Activated T-cell treated with anti-CD3 and anti-CD28 coated beads, Interleukin-2, amount 50 U/mL, for 4 hours (primary cell): ENCODE measurements at regions not wholly inside any gene's neighbourhood (a gene's known extent, or its start where the extent isn't known, plus 50 kb on each side); places are given as distances from the start of the nearest gene placed in this dataset.

ENCODE experiments used
- ATAC-seq, 2 donors: fragments of 200-7000 bp; cut with Tn5 transposase; one replicate each; pipeline ENCODE4 v1.10.0; 2021
- DNase-seq: peaks from one replicate; pipeline ENCODE4 v3.0.0-alpha.2; 2020
- H3K27me3 Mint-ChIP-seq: one replicate; pipeline ENCODE4 v1.8.0; 2021; ENCODE audit warnings: low read depth, mixed read lengths
- H3K36me3 Mint-ChIP-seq: one replicate; pipeline ENCODE4 v1.8.0; 2022; ENCODE audit warnings: mixed read lengths; ENCODE audit not compliant: insufficient read depth
- H3K4me1 Mint-ChIP-seq: one replicate; pipeline ENCODE4 v1.8.0; 2021; ENCODE audit warnings: low read depth, mixed read lengths
- H3K4me3 Mint-ChIP-seq: one replicate; pipeline ENCODE4 v1.8.0; 2021; ENCODE audit warnings: mild to moderate bottlenecking, moderate library complexity, mixed read lengths
- H3K9me3 Mint-ChIP-seq: one replicate; pipeline ENCODE4 v1.8.0; 2021; ENCODE audit warnings: mixed read lengths

GRCh38 chr18:25650201-25650941 is 298.4 kb upstream of the ZNF521 start:
- no peak overlapping the region for H3K4me3 Mint-ChIP-seq
- DNase-seq, result no peak
- no peaks in the 10 kb centered on the region for H3K36me3 Mint-ChIP-seq
- no peaks in the 10 kb centered on the region for H3K4me1 Mint-ChIP-seq
- H3K9me3 Mint-ChIP-seq, result peaks cover 4% of the 10 kb centered on the region
- ATAC-seq, result no peak
- H3K27me3 Mint-ChIP-seq, result peaks cover 2% of the 10 kb centered on the region

GRCh38 chr18:25648716-25649260 is 296.8 kb upstream of the ZNF521 start:
- ATAC-seq (no peak), DNase-seq (no peak)
- Mint-ChIP-seq H3K27me3 (no peaks in the 10 kb centered on the region), H3K36me3 (no peaks in the 10 kb centered on the region), H3K4me1 (no peaks in the 10 kb centered on the region), H3K9me3 (no peaks in the 10 kb centered on the region), H3K4me3 (no peak overlapping the region)

- no peaks in the 10 kb centered on the region for H3K27me3 Mint-ChIP-seq
- H3K4me3 Mint-ChIP-seq, result no peak overlapping the region
- H3K36me3 Mint-ChIP-seq, result no peaks in the 10 kb centered on the region
- ATAC-seq (no peak), DNase-seq (no peak)
- H3K9me3 Mint-ChIP-seq, result no peaks in the 10 kb centered on the region
- H3K4me1 Mint-ChIP-seq, result no peaks in the 10 kb centered on the region
Measured at GRCh38 chr18:25647404-25647803, 295.4 kb upstream of the ZNF521 start.

- Mint-ChIP-seq H3K9me3 (no peaks in the 10 kb centered on the region), H3K36me3 (no peaks in the 10 kb centered on the region)
Measured at GRCh38 chr18:25646971-25647370, 295.0 kb upstream of the ZNF521 start.

GRCh38 chr18:25639596-25639995 is 287.6 kb upstream of the ZNF521 start:
- DNase-seq (no peak), ATAC-seq (no peak)
- no peaks in the 10 kb centered on the region for H3K9me3 Mint-ChIP-seq
- no peaks in the 10 kb centered on the region for H3K4me1 Mint-ChIP-seq
- no peaks in the 10 kb centered on the region for H3K36me3 Mint-ChIP-seq
- no peaks in the 10 kb centered on the region for H3K27me3 Mint-ChIP-seq
- no peak overlapping the region for H3K4me3 Mint-ChIP-seq

More at GRCh38 chr18:25646971-25647370, 295.0 kb upstream of the ZNF521 start:
- Mint-ChIP-seq H3K27me3 (no peaks in the 10 kb centered on the region), H3K4me3 (no peak overlapping the region), H3K4me1 (no peaks in the 10 kb centered on the region)
- DNase-seq, result no peak
- ATAC-seq, result no peak

GRCh38 chr18:25633563-25633962 is 281.6 kb upstream of the ZNF521 start:
- no peaks in the 10 kb centered on the region for H3K9me3 Mint-ChIP-seq
- H3K36me3 Mint-ChIP-seq, result no peaks in the 10 kb centered on the region

GRCh38 chr18:25630682-25631081 is 278.7 kb upstream of the ZNF521 start:
- Mint-ChIP-seq H3K4me3 (no peak overlapping the region), H3K27me3 (peaks cover 4% of the 10 kb centered on the region), H3K36me3 (peaks cover 1% of the 10 kb centered on the region), H3K9me3 (peaks cover 10% of the 10 kb centered on the region), H3K4me1 (no peaks in the 10 kb centered on the region)
- DNase-seq (no peak), ATAC-seq (no peak)

More at GRCh38 chr18:25633563-25633962, 281.6 kb upstream of the ZNF521 start:
- no peak for ATAC-seq
- Mint-ChIP-seq H3K4me3 (no peak overlapping the region), H3K27me3 (no peaks in the 10 kb centered on the region), H3K4me1 (no peaks in the 10 kb centered on the region)
- no peak for DNase-seq

GRCh38 chr18:25621682-25622081 is 269.7 kb upstream of the ZNF521 start:
- ATAC-seq, result no peak
- Mint-ChIP-seq H3K36me3 (peaks cover 1% of the 10 kb centered on the region), H3K9me3 (peaks cover 37% of the 10 kb centered on the region), H3K27me3 (peaks cover 4% of the 10 kb centered on the region), H3K4me1 (no peaks in the 10 kb centered on the region), H3K4me3 (no peak overlapping the region)
- no peak for DNase-seq

- Mint-ChIP-seq H3K9me3 (peaks cover 33% of the 10 kb centered on the region), H3K36me3 (no peaks in the 10 kb centered on the region), H3K4me3 (no peak overlapping the region), H3K27me3 (peaks cover under 1% of the 10 kb centered on the region), H3K4me1 (no peaks in the 10 kb centered on the region)
- ATAC-seq (no peak), DNase-seq (no peak)
Measured at GRCh38 chr18:25621144-25621543, 269.2 kb upstream of the ZNF521 start.

GRCh38 chr18:25614168-25614567 is 262.2 kb upstream of the ZNF521 start:
- H3K9me3 Mint-ChIP-seq, result peaks cover 3% of the 10 kb centered on the region
- no peak for ATAC-seq
- H3K4me3 Mint-ChIP-seq, result no peak overlapping the region

GRCh38 chr18:25612466-25612865 is 260.5 kb upstream of the ZNF521 start:
- no peak for ATAC-seq
- Mint-ChIP-seq H3K27me3 (no peaks in the 10 kb centered on the region), H3K9me3 (peaks cover 3% of the 10 kb centered on the region), H3K36me3 (no peaks in the 10 kb centered on the region), H3K4me1 (no peaks in the 10 kb centered on the region), H3K4me3 (no peak overlapping the region)
- no peak for DNase-seq

More at GRCh38 chr18:25614168-25614567, 262.2 kb upstream of the ZNF521 start:
- H3K36me3 Mint-ChIP-seq, result no peaks in the 10 kb centered on the region
- no peaks in the 10 kb centered on the region for H3K27me3 Mint-ChIP-seq
- no peaks in the 10 kb centered on the region for H3K4me1 Mint-ChIP-seq
- DNase-seq, result no peak

- no peak for DNase-seq
- Mint-ChIP-seq H3K36me3 (no peaks in the 10 kb centered on the region), H3K4me3 (no peak overlapping the region), H3K27me3 (no peaks in the 10 kb centered on the region), H3K4me1 (no peaks in the 10 kb centered on the region), H3K9me3 (peaks cover 3% of the 10 kb centered on the region)
- ATAC-seq, result no peak
Measured at GRCh38 chr18:25608091-25608490, 256.1 kb upstream of the ZNF521 start.

- Mint-ChIP-seq H3K27me3 (peaks cover 5% of the 10 kb centered on the region), H3K4me1 (no peaks in the 10 kb centered on the region)
- no peak for ATAC-seq
Measured at GRCh38 chr18:25604894-25605597, 253.1 kb upstream of the ZNF521 start.

GRCh38 chr18:25604196-25604893 is 252.4 kb upstream of the ZNF521 start:
- DNase-seq (no peak), ATAC-seq (no peak)
- H3K4me3 Mint-ChIP-seq, result no peak overlapping the region
- no peaks in the 10 kb centered on the region for H3K4me1 Mint-ChIP-seq
- no peaks in the 10 kb centered on the region for H3K36me3 Mint-ChIP-seq
- no peaks in the 10 kb centered on the region for H3K9me3 Mint-ChIP-seq
- H3K27me3 Mint-ChIP-seq, result peaks cover 5% of the 10 kb centered on the region

More at GRCh38 chr18:25604894-25605597, 253.1 kb upstream of the ZNF521 start:
- Mint-ChIP-seq H3K9me3 (no peaks in the 10 kb centered on the region), H3K4me3 (no peak overlapping the region), H3K36me3 (no peaks in the 10 kb centered on the region)
- no peak for DNase-seq
